HEK293 (cell line): ENCODE measurements at regions not wholly inside any gene's neighbourhood (a gene's known extent, or its start where the extent isn't known, plus 50 kb on each side); places are given as distances from the start of the nearest gene placed in this dataset.

ENCODE experiments used
- CTCF ChIA-PET: fragments of 350-600 bp; formaldehyde crosslinking; extraction: SDS; loops from one replicate; lab custom pipeline; 2021; ENCODE audit warnings: antibody characterized with exemption; lab: Yijun Ruan, JAX
- POLR2A ChIA-PET: fragments of 300-600 bp; formaldehyde crosslinking; extraction: SDS; loops from one replicate; lab custom pipeline; 2020; ENCODE audit warnings: antibody characterized with exemption, inconsistent platforms; lab: Yijun Ruan, JAX
- H3K27ac ChIP-seq: fragments of 200-500 bp; sonication (Bioruptor generic); 2 replicates; pipeline ENCODE4 v1.5.1; 2014; ENCODE audit warnings: low read depth, low read length, control low read depth, inconsistent platforms; ENCODE audit errors: extremely low read depth
- H3K36me3 ChIP-seq, 2 experiments: fragments of 200-500 bp in 1 of 2; sonication (Bioruptor generic) in 1 of 2; 1 replicate in 1 of 2; 2 replicates in 1 of 2; pipeline ENCODE4 v1.5.1; 2014 to 2017; ENCODE audit warnings: inconsistent platforms in 2 of 2, low read length in 2 of 2; ENCODE audit not compliant: control insufficient read depth in 2 of 2, insufficient read depth in 1 of 2
- H3K4me1 ChIP-seq: fragments of 200-500 bp; sonication (Bioruptor generic); 2 replicates; pipeline ENCODE4 v1.5.1; 2014; ENCODE audit warnings: mild to moderate bottlenecking, low read length, inconsistent platforms; ENCODE audit not compliant: control insufficient read depth, insufficient read depth
- H3K4me3 ChIP-seq: 2 replicates; pipeline ENCODE4 v1.5.1; 2011; ENCODE audit warnings: low read depth, mild to moderate bottlenecking, control low read depth, low read length, moderate library complexity
- H3K9me3 ChIP-seq: fragments of 200-500 bp; sonication (Bioruptor generic); 2 replicates; pipeline ENCODE4 v1.5.1; 2014; ENCODE audit warnings: low read depth, low read length, inconsistent platforms; ENCODE audit not compliant: control insufficient read depth, insufficient read depth
- FEZF1 ChIP-seq: fragments of 450-650 bp; formaldehyde crosslinking; IDR thresholded peaks from 2 replicates; pipeline ENCODE4 v1.5.1; 2016; ENCODE audit warnings: missing biosample characterization, missing genetic modification characterization
- KLF7 ChIP-seq: fragments of 450-650 bp; formaldehyde crosslinking; IDR thresholded peaks from 2 replicates; pipeline ENCODE4 v1.5.1; 2016; ENCODE audit warnings: missing biosample characterization, missing genetic modification characterization, borderline replicate concordance
- OSR2 ChIP-seq: fragments of 450-650 bp; formaldehyde crosslinking; IDR thresholded peaks from 2 replicates; pipeline ENCODE4 v1.5.1; 2016; ENCODE audit warnings: missing biosample characterization, missing genetic modification characterization
- SP7 ChIP-seq: fragments of 450-650 bp; formaldehyde crosslinking; IDR thresholded peaks from 2 replicates; pipeline ENCODE4 v1.5.1; 2016; ENCODE audit warnings: missing biosample characterization, missing genetic modification characterization
- ZBTB1 ChIP-seq: fragments of 450-650 bp; formaldehyde crosslinking; IDR thresholded peaks from 2 replicates; pipeline ENCODE4 v1.5.1; 2016; ENCODE audit warnings: missing biosample characterization, missing genetic modification characterization
- ZBTB17 ChIP-seq: fragments of 450-650 bp; formaldehyde crosslinking; IDR thresholded peaks from 2 replicates; pipeline ENCODE4 v1.5.1; 2016; ENCODE audit warnings: missing biosample characterization, missing genetic modification characterization
- ZNF175 ChIP-seq: fragments of 450-650 bp; formaldehyde crosslinking; IDR thresholded peaks from 2 replicates; pipeline ENCODE4 v1.5.1; 2016; ENCODE audit warnings: missing biosample characterization, missing genetic modification characterization
- ZNF214 ChIP-seq: fragments of 450-650 bp; formaldehyde crosslinking; IDR thresholded peaks from 2 replicates; pipeline ENCODE4 v1.5.1; 2017; ENCODE audit warnings: missing biosample characterization, mild to moderate bottlenecking, missing genetic modification characterization, borderline replicate concordance
- ZNF266 ChIP-seq: fragments of 450-650 bp; formaldehyde crosslinking; IDR thresholded peaks from 2 replicates; pipeline ENCODE4 v1.5.1; 2016; ENCODE audit warnings: missing biosample characterization, missing genetic modification characterization, low read depth
- ZNF311 ChIP-seq: fragments of 450-650 bp; formaldehyde crosslinking; IDR thresholded peaks from 2 replicates; pipeline ENCODE4 v1.5.1; 2017; ENCODE audit warnings: missing biosample characterization, missing genetic modification characterization, borderline replicate concordance
- ZNF350 ChIP-seq: fragments of 450-650 bp; formaldehyde crosslinking; IDR thresholded peaks from 2 replicates; pipeline ENCODE4 v1.5.0; 2017; ENCODE audit warnings: missing biosample characterization, mild to moderate bottlenecking, missing genetic modification characterization
- ZNF416 ChIP-seq: fragments of 450-650 bp; formaldehyde crosslinking; IDR thresholded peaks from 2 replicates; pipeline ENCODE4 v1.5.1; 2016; ENCODE audit warnings: missing biosample characterization, missing genetic modification characterization
- ZNF529 ChIP-seq: fragments of 450-650 bp; formaldehyde crosslinking; IDR thresholded peaks from 2 replicates; pipeline ENCODE4 v1.5.1; 2017; ENCODE audit warnings: missing genetic modification characterization, missing biosample characterization; ENCODE audit not compliant: insufficient replicate concordance
- ZNF558 ChIP-seq: fragments of 450-650 bp; formaldehyde crosslinking; IDR thresholded peaks from 2 replicates; pipeline ENCODE4 v1.5.1; 2016; ENCODE audit warnings: missing biosample characterization, missing genetic modification characterization
- ZNF626 ChIP-seq: fragments of 450-650 bp; sonication (Bioruptor Pico); formaldehyde crosslinking; IDR thresholded peaks from 2 replicates; pipeline ENCODE4 v1.5.1; 2018; ENCODE audit warnings: missing biosample characterization, missing genetic modification characterization, inconsistent platforms
- ZNF658 ChIP-seq: fragments of 450-650 bp; formaldehyde crosslinking; IDR thresholded peaks from 2 replicates; pipeline ENCODE4; 2016; ENCODE audit warnings: missing biosample characterization, missing genetic modification characterization
- ZNF701 ChIP-seq: fragments of 450-650 bp; formaldehyde crosslinking; IDR thresholded peaks from 2 replicates; pipeline ENCODE4 v1.5.1; 2016; ENCODE audit warnings: missing biosample characterization, missing genetic modification characterization
- ZNF768 ChIP-seq: fragments of 450-650 bp; formaldehyde crosslinking; IDR thresholded peaks from 2 replicates; pipeline ENCODE4 v1.5.1; 2018; ENCODE audit warnings: missing biosample characterization, mild to moderate bottlenecking, missing genetic modification characterization
- ZNF776 ChIP-seq: fragments of 450-650 bp; formaldehyde crosslinking; IDR thresholded peaks from 2 replicates; pipeline ENCODE4 v1.5.0; 2017; ENCODE audit warnings: missing biosample characterization, missing genetic modification characterization, borderline replicate concordance
- ZSCAN30 ChIP-seq: fragments of 450-650 bp; IDR thresholded peaks from 2 replicates; pipeline ENCODE4 v1.5.1; 2018; ENCODE audit warnings: missing biosample characterization, mild to moderate bottlenecking, missing genetic modification characterization, moderate library complexity
- TF ChIP-seq, protein P1 (sequence below): fragments of 450-650 bp; formaldehyde crosslinking; IDR thresholded peaks from 2 replicates; pipeline ENCODE4; 2016; ENCODE audit warnings: missing biosample characterization, missing genetic modification characterization
- TF ChIP-seq, protein P2 (sequence below): fragments of 450-650 bp; formaldehyde crosslinking; optimal IDR thresholded peaks from 2 replicates; pipeline ENCODE3; 2016; ENCODE audit warnings: missing biosample characterization, mild to moderate bottlenecking, missing genetic modification characterization
- TF ChIP-seq, protein P3 (sequence below): fragments of 450-650 bp; formaldehyde crosslinking; IDR thresholded peaks from 2 replicates; pipeline ENCODE4 v1.5.1; 2016; ENCODE audit warnings: missing biosample characterization, missing genetic modification characterization
- TF ChIP-seq, protein P4 (sequence below): fragments of 450-650 bp; formaldehyde crosslinking; IDR thresholded peaks from 2 replicates; pipeline ENCODE4 v1.5.1; 2017; ENCODE audit warnings: missing biosample characterization, missing genetic modification characterization

DNA sequence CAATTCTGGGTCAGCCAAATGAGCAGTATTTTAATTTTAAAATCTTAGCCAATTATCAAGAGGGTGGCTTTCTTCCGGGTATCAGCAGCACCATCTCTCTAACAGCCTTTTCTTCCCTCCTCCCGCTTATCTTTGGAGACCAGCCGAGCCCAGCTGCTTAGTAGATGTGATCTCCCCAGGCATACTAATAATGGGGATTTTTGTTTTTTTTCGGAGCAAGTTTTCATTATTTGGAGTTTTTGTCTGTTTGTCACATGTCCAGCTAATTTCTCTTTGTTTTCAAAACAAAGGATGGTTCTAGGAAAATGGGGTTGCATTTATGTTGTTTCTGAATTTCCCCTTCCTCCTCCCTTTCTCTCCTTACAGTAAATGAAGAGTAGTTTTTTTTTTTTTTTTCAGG, 170.5 kb upstream of the MPHOSPH6 start:
- Histone ChIP-seq H3K9me3 (no peaks in the 10 kb centered on the region), H3K4me1 (no peaks in the 10 kb centered on the region), H3K27ac (no peak overlapping the region), H3K36me3 (no peaks in the 10 kb centered on the region), H3K4me3 (no peak overlapping the region)
- ChIA-PET POLR2A (no interaction called here), CTCF (interaction anchor here (0.6 to 1.5 kb wide), 2 partner anchors 16 to 77 kb away, joined by 5 to 13 read pairs; no protein-coding TSS in a partner anchor)
- TF ChIP-seq ZNF266 (tag by site-specific recombination) (no peak), KLF7 (tag by site-specific recombination) (no peak), ZNF626 (tag by site-specific recombination) (no peak), ZNF701 (tag by site-specific recombination) (no peak), ZSCAN30 (tag by site-specific recombination) (no peak)
- TF ChIP-seq, protein P1, sequence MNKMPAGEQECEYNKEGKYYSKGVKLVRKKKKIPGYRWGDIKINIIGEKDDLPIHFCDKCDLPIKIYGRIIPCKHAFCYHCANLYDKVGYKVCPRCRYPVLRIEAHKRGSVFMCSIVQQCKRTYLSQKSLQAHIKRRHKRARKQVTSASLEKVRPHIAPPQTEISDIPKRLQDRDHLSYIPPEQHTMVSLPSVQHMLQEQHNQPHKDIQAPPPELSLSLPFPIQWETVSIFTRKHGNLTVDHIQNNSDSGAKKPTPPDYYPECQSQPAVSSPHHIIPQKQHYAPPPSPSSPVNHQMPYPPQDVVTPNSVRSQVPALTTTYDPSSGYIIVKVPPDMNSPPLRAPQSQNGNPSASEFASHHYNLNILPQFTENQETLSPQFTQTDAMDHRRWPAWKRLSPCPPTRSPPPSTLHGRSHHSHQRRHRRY (tag by site-specific recombination) = no peak

DNA sequence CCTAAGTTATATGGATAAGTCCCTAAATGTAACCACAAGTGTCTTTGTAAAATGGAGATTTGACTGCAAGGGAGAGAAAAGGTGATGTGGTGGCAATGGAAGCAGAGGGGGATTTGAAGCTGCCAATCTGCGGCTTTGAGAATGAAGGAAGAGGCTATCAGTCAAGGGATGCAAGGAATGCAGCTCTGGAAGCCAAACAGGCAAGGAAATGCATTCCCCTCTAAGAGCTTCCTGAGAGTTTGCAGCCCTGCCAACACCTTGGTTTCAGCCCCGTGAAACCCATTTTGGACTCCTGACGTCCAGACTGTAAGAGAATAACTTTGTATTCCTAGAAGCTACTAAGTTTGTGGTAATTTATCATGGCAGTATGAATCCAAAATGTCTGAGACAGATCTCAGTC, 167.3 kb upstream of the MPHOSPH6 start:
- Histone ChIP-seq H3K9me3 (no peaks in the 10 kb centered on the region), H3K4me1 (no peaks in the 10 kb centered on the region), H3K36me3 (no peaks in the 10 kb centered on the region), H3K27ac (no peak overlapping the region), H3K4me3 (no peak overlapping the region)
- ChIA-PET POLR2A (no interaction called here), CTCF (interaction anchor here (1.1 kb wide), 1 partner anchor 119 kb away, joined by 3 read pairs; no protein-coding TSS in a partner anchor)
- TF ChIP-seq ZNF416 (tag by site-specific recombination) (no peak), FEZF1 (tag by site-specific recombination) (no peak), SP7 (tag by site-specific recombination) (no peak), ZNF776 (tag by site-specific recombination) (no peak), ZNF214 (tag by site-specific recombination) (no peak), ZNF768 (tag by site-specific recombination) (no peak), ZNF311 (tag by site-specific recombination) (no peak), ZNF350 (no peak), ZBTB1 (tag by site-specific recombination) (no peak), ZNF529 (tag by site-specific recombination) (no peak)
- TF ChIP-seq, protein P2, sequence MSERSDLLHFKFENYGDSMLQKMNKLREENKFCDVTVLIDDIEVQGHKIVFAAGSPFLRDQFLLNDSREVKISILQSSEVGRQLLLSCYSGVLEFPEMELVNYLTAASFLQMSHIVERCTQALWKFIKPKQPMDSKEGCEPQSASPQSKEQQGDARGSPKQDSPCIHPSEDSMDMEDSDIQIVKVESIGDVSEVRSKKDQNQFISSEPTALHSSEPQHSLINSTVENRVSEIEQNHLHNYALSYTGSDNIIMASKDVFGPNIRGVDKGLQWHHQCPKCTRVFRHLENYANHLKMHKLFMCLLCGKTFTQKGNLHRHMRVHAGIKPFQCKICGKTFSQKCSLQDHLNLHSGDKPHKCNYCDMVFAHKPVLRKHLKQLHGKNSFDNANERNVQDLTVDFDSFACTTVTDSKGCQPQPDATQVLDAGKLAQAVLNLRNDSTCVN (tag by site-specific recombination) = no peak

DNA sequence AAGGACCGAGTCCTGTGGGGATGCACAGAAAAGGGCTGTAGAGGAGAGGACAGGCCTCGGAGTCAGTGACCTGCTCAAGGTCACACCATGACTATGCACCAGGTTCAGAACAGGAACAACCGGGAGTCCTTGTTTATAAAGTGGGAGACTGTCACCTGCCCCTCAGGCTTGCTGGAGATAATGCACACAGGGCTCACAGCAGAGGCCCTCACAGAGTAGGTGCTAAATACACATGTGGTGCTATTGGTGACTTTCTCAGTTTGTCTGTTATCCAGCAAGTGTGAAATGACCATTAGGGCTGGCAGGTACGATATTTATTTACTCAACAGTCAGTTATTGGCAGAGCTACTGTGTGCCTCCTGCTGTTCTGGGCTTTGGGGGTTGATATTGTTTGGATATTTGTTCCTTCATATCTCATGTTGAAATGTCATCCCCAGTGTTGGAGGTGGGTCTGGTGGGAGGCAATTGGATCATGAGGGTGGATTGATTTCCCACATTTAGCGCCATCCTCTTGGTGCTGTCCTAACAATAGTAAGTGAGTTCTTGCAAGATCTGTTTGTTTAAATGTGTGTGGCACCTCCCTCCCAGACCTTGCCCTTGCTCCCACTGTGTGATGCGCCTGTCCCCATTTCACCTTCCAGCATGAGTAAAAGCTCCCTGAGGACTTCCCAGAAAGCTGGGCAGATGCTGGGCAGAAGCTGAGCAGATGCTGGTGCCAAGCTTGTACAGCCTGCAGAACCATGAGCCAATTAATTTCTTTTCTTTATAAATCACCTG, 162.1 kb upstream of the MPHOSPH6 start:
- Histone ChIP-seq H3K36me3 (no peaks in the 10 kb centered on the region), H3K4me1 (peaks cover 6% of the 10 kb centered on the region), H3K27ac (no peak overlapping the region), H3K4me3 (no peak overlapping the region), H3K9me3 (no peaks in the 10 kb centered on the region)
- ChIA-PET CTCF (no interaction called here), POLR2A (no interaction called here)
- TF ChIP-seq ZNF558 (tag by site-specific recombination) = no peak
- no peak for TF ChIP-seq ZNF529 (tag by site-specific recombination)
- TF ChIP-seq, protein P3, sequence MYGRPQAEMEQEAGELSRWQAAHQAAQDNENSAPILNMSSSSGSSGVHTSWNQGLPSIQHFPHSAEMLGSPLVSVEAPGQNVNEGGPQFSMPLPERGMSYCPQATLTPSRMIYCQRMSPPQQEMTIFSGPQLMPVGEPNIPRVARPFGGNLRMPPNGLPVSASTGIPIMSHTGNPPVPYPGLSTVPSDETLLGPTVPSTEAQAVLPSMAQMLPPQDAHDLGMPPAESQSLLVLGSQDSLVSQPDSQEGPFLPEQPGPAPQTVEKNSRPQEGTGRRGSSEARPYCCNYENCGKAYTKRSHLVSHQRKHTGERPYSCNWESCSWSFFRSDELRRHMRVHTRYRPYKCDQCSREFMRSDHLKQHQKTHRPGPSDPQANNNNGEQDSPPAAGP (tag by site-specific recombination) = no peak
- no peak for TF ChIP-seq ZNF175 (tag by site-specific recombination)
- TF ChIP-seq, protein P4, sequence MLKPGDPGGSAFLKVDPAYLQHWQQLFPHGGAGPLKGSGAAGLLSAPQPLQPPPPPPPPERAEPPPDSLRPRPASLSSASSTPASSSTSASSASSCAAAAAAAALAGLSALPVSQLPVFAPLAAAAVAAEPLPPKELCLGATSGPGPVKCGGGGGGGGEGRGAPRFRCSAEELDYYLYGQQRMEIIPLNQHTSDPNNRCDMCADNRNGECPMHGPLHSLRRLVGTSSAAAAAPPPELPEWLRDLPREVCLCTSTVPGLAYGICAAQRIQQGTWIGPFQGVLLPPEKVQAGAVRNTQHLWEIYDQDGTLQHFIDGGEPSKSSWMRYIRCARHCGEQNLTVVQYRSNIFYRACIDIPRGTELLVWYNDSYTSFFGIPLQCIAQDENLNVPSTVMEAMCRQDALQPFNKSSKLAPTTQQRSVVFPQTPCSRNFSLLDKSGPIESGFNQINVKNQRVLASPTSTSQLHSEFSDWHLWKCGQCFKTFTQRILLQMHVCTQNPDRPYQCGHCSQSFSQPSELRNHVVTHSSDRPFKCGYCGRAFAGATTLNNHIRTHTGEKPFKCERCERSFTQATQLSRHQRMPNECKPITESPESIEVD (tag by site-specific recombination) = no peak
- no peak for TF ChIP-seq OSR2 (tag by site-specific recombination)
- no peak for TF ChIP-seq ZBTB17 (tag by site-specific recombination)
- no peak for TF ChIP-seq ZNF658
